ENCODE measurements at regions not wholly inside any gene's neighbourhood (a gene's known extent, or its start where the extent isn't known, plus 50 kb on each side); places are given as distances from the start of the nearest gene placed in this dataset.
A peak's percentile ranks its signal among the peaks of the same experiment; 100 is the strongest.
"Not testable (repeated sequence)": the region's sequence is repeated elsewhere in the genome, so short reads cannot be mapped to it uniquely, and the experiment has no call there.

DNA sequence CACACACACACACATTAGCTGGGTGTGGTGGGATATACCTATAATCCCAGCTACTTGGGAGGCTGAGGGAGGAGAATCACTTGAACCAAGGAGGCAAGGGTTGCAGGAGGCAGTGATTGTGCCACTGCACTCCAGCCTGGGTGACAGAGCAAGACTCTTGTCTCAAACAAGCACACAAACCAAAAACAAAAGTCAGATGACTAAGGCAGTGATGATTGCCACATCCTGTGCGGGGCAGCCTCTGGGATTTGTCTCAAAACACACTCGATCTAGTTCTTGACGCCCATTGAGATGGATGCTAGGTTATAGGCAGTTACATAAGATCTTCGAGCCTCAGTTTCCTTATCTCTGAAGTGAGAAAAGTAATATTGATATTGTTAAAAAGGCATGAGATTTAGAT lies 57.8 kb upstream of the NBPF8 start:
- DNase-seq (ENCODE audit: low spot score): peak; percentile 3
- H4K20me1 ChIP-seq (ENCODE audit: insufficient read depth, low read length); BruUV-seq (replicated peaks); CTCF ChIA-PET (ENCODE audit: unreplicated experiment); H3K79me2 ChIP-seq (ENCODE audit: insufficient read depth, low read depth, low read length); H3K4me3 ChIP-seq (ENCODE audit: low read depth, low read length, poor library complexity, severe bottlenecking); H3K27ac ChIP-seq (ENCODE audit: low read depth, low read length, poor library complexity, severe bottlenecking); POLR2A ChIA-PET; H3K4me2 ChIP-seq (ENCODE audit: low read length); intact Hi-C loops (cut with micrococcal nuclease; ENCODE audit: unreplicated experiment); H3K9me3 ChIP-seq (ENCODE audit: low read length); H3K36me3 ChIP-seq (ENCODE audit: insufficient read depth, low read length); H2AFZ ChIP-seq (ENCODE audit: low read length); H3K9me2 ChIP-seq (ENCODE audit: insufficient read depth, low read length); H3K4me1 ChIP-seq (ENCODE audit: insufficient read depth, low read length, poor library complexity, severe bottlenecking): not testable (repeated sequence)

DNA sequence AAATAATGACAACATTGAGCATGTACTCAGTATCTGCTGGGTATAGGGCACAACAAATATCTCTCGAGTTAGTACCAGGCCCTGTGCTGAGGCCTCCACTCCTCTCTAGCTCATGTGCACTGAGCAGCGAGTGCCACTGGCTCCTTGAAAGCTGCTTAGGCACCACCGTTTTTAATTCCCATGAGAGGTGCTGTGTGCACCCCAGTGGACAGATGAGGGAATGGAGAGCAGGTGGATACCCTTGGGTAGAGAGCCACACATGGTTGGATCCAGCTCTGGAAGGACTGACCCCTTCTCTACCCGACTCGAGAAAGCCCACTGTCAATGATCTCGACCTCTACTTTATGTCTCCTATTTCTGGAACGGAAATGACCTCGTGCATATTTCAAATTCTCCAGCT lies 58.7 kb upstream of the NBPF8 start:
- BruUV-seq (replicated peaks); H3K79me2 ChIP-seq (ENCODE audit: insufficient read depth, low read depth, low read length); H3K4me2 ChIP-seq (ENCODE audit: low read length); H3K36me3 ChIP-seq (ENCODE audit: insufficient read depth, low read length); H2AFZ ChIP-seq (ENCODE audit: low read length); H3K4me3 ChIP-seq (ENCODE audit: low read depth, low read length, poor library complexity, severe bottlenecking); H3K9me3 ChIP-seq (ENCODE audit: low read length); H4K20me1 ChIP-seq (ENCODE audit: insufficient read depth, low read length); H3K9me2 ChIP-seq (ENCODE audit: insufficient read depth, low read length); intact Hi-C loops (cut with micrococcal nuclease; ENCODE audit: unreplicated experiment); CTCF ChIA-PET (ENCODE audit: unreplicated experiment); H3K27ac ChIP-seq (ENCODE audit: low read depth, low read length, poor library complexity, severe bottlenecking); POLR2A ChIA-PET; H3K4me1 ChIP-seq (ENCODE audit: insufficient read depth, low read length, poor library complexity, severe bottlenecking): not testable (repeated sequence)
- peak; percentile 19 for DNase-seq (ENCODE audit: low spot score)

DNA sequence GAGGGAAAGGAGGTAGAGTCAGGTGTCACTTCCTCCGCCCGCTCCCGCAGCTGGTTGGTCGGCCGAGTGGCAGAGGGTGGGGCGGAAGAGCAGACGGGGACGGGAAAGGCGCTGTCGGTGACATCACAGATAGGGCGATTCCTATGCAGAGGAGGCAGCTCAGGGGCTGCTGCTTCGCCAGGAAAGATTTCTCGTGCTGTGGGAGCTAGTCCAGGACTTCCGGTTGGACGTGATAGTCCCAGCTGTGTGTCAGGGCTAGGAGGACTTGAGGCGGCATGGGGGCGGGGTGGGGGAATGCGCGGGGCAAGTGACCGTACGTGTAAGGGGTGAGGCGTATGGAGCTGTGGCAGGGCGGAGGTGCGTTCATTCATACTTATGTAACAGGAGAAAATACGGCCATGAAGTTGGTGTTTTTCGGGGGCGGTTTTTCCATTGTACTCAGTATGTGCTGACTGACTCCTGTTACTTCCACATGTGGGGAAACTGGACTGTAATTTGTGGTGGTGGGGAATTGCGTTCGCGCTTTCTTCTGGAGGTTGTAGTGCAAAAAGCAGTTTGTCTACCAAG lies 60.1 kb upstream of the NBPF8 start:
- POLR2A ChIA-PET; H3K9me3 ChIP-seq (ENCODE audit: low read length); H3K4me1 ChIP-seq (ENCODE audit: insufficient read depth, low read length, poor library complexity, severe bottlenecking); intact Hi-C loops (cut with micrococcal nuclease; ENCODE audit: unreplicated experiment); H2AFZ ChIP-seq (ENCODE audit: low read length); H3K36me3 ChIP-seq (ENCODE audit: insufficient read depth, low read length); H3K9me2 ChIP-seq (ENCODE audit: insufficient read depth, low read length); H3K79me2 ChIP-seq (ENCODE audit: insufficient read depth, low read depth, low read length); H4K20me1 ChIP-seq (ENCODE audit: insufficient read depth, low read length); CTCF ChIA-PET (ENCODE audit: unreplicated experiment); H3K27ac ChIP-seq (ENCODE audit: low read depth, low read length, poor library complexity, severe bottlenecking); BruUV-seq (replicated peaks): not testable (repeated sequence)
- peak; percentile 58 for DNase-seq (ENCODE audit: low spot score)
- peak overlapping the region; percentile 50 for H3K4me3 ChIP-seq (ENCODE audit: low read depth, low read length, poor library complexity, severe bottlenecking)
- H3K4me2 ChIP-seq (ENCODE audit: low read length): 0 out of 2 replicates have a peak overlapping the region, but pooled peaks have one; percentile 26

DNA sequence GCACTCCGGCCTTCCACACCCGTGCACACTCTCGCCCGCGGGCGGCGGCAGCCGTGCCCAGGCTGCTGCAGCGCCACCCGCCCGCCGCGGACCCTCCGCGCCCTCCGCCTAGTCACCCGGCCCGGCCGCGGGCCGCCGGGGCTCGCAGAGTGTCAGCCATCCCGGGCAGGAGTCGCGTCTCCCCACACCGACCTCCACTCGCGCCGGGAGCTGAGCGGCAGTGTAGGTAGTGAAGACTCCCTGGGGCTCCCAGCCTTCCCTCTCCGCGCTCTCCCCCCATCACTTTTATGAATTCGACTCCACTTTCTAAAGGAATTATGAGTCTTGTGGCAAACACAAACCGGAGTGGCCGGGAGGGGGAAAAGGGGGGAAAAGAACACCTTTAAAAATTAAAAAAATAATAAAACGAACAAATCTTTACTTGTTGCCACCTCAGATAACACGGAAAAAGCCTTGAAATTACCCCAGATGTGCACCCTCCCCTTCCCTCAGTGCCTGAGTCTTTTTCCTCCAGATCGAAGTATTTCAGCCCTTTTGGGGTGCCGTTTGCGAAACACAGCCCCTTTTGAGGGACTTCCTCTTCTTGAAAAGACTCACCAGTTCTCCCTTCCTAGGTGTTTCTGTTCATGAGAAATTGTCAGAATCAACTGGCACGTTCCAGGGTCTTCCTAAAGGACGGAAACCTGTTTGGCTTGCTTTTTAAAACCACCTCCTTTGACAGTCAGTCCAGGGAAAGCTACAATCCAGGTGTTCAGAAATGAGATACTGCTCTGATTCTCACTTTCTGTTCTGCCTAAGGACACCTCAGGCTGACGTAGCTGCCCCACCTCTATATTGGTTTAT lies 72.4 kb upstream of the NBPF8 start:
- H2AFZ ChIP-seq (ENCODE audit: low read length); CTCF ChIA-PET (ENCODE audit: unreplicated experiment); DNase-seq (ENCODE audit: low spot score); H4K20me1 ChIP-seq (ENCODE audit: insufficient read depth, low read length); intact Hi-C loops (cut with micrococcal nuclease; ENCODE audit: unreplicated experiment); H3K9me3 ChIP-seq (ENCODE audit: low read length); H3K27ac ChIP-seq (ENCODE audit: low read depth, low read length, poor library complexity, severe bottlenecking); H3K4me1 ChIP-seq (ENCODE audit: insufficient read depth, low read length, poor library complexity, severe bottlenecking); POLR2A ChIA-PET; H3K36me3 ChIP-seq (ENCODE audit: insufficient read depth, low read length); H3K79me2 ChIP-seq (ENCODE audit: insufficient read depth, low read depth, low read length); H3K9me2 ChIP-seq (ENCODE audit: insufficient read depth, low read length); BruUV-seq (replicated peaks): not testable (repeated sequence)
- Histone ChIP-seq H3K4me3 (ENCODE audit: low read depth, low read length, poor library complexity, severe bottlenecking) (peak overlapping the region; percentile 66), H3K4me2 (ENCODE audit: low read length) (peak overlapping the region; percentile 46)

DNA sequence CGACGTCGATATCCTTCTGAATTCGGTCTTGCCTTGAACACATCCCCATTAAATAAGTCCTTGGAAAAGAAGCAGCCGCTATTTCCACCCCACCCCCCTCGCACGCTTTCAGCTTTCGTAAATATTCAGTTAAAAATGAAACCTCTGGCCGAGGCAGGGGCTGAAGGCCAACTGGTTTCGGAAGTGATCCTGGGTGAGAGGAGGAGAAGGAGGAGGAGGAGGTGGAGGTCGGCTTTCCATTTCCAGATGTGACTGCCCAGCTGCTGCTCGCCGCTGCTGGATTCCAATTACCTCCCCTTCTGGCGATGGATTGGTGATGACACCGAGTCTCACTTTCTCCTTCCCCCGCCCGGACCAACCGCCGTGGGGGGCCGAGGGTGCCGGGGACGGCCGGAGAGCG lies 73.1 kb upstream of the NBPF8 start:
- H3K4me2 ChIP-seq (ENCODE audit: low read length): peak overlapping the region; percentile 26; the same call in 1 of the 2 replicates
- H3K27ac ChIP-seq (ENCODE audit: low read depth, low read length, poor library complexity, severe bottlenecking): not testable (repeated sequence)

DNA sequence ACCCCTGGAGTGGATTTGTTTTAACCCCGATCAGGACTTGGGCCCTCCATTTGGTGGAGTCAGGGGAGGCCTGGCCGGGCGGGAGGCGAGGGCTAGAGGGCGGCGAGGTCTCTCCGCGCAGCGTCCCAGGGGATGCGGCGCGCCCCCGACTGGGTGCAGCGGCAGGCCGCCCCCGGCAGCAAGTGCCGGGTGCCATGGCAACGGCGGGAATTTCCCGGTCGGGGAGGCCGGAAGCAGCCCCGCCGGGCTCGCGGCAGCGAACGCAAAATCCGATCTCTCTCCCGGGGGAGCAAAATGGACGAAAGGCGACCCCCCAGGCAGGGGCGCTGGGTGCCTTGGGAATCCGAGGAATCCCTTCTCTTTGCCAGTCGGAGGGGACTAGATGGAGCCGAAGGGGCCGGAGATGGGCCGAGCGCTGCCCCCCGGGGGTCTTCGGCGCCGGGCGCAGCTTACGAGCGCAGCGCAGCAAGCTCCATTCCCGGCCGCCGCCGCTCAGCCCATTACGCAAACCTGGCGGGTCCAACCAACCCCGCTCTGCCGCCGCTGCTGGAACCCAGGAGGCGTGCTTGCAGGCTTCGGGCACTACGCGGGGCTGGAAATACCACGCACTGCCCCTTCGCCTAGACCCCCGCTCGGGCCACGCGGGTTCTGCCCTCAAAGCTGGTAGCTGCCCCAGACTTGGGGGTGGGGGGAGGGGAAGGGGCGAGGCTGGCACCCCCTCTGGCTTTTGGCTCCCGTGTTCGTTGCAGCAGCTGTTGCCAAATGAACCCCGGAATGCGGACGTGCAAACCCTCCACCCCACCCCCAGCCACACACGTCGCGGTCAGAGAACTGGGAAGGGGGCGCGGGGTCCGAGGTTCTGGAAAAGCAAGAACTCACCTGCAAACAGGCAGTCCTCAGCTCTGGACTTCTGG lies 73.7 kb upstream of the NBPF8 start:
- H3K9me2 ChIP-seq (ENCODE audit: insufficient read depth, low read length); DNase-seq (ENCODE audit: low spot score); H2AFZ ChIP-seq (ENCODE audit: low read length); intact Hi-C loops (cut with micrococcal nuclease; ENCODE audit: unreplicated experiment); H3K4me1 ChIP-seq (ENCODE audit: insufficient read depth, low read length, poor library complexity, severe bottlenecking); BruUV-seq (replicated peaks); H3K79me2 ChIP-seq (ENCODE audit: insufficient read depth, low read depth, low read length); H4K20me1 ChIP-seq (ENCODE audit: insufficient read depth, low read length); H3K9me3 ChIP-seq (ENCODE audit: low read length); H3K4me2 ChIP-seq (ENCODE audit: low read length); CTCF ChIA-PET (ENCODE audit: unreplicated experiment); POLR2A ChIA-PET; H3K36me3 ChIP-seq (ENCODE audit: insufficient read depth, low read length): not testable (repeated sequence)
- Histone ChIP-seq H3K4me3 (ENCODE audit: low read depth, low read length, poor library complexity, severe bottlenecking) (peak overlapping the region; percentile 66), H3K27ac (ENCODE audit: low read depth, low read length, poor library complexity, severe bottlenecking) (peak overlapping the region; percentile 61)

More for the DNA sequence above, 73.1 kb upstream of the NBPF8 start:
- peak overlapping the region; percentile 66 for H3K4me3 ChIP-seq (ENCODE audit: low read depth, low read length, poor library complexity, severe bottlenecking)
- H4K20me1 ChIP-seq (ENCODE audit: insufficient read depth, low read length); H3K4me1 ChIP-seq (ENCODE audit: insufficient read depth, low read length, poor library complexity, severe bottlenecking); H2AFZ ChIP-seq (ENCODE audit: low read length); POLR2A ChIA-PET; H3K9me3 ChIP-seq (ENCODE audit: low read length); H3K36me3 ChIP-seq (ENCODE audit: insufficient read depth, low read length); H3K9me2 ChIP-seq (ENCODE audit: insufficient read depth, low read length); CTCF ChIA-PET (ENCODE audit: unreplicated experiment); DNase-seq (ENCODE audit: low spot score); H3K79me2 ChIP-seq (ENCODE audit: insufficient read depth, low read depth, low read length); intact Hi-C loops (cut with micrococcal nuclease; ENCODE audit: unreplicated experiment): not testable (repeated sequence)
- BruUV-seq (replicated peaks): TSS peak; percentile 64

All from OCI-LY7 (cell line).